Mucosa of rectum (tissue), 2 donors: ENCODE measurements at regions not wholly inside any gene's neighbourhood (a gene's known extent, or its start where the extent isn't known, plus 50 kb on each side); places are given as distances from the start of the nearest gene placed in this dataset.
A peak's percentile ranks its signal among the peaks of the same experiment; 100 is the strongest.
"Not testable (repeated sequence)": the region's sequence is repeated elsewhere in the genome, so short reads cannot be mapped to it uniquely, and the experiment has no call there.

ENCODE experiments used
- H3K27ac ChIP-seq, 2 donors: one replicate each; pipeline ENCODE4 v1.7.0; 2013; ENCODE audit warnings: inconsistent platforms in 2 of 2, low read depth in 2 of 2, low read length in 2 of 2
- H3K27me3 ChIP-seq, 2 donors: one replicate each; pipeline ENCODE4 v1.7.0; 2013; ENCODE audit warnings: low read length in 2 of 2; ENCODE audit not compliant: control insufficient read depth in 2 of 2, insufficient read depth in 2 of 2
- H3K36me3 ChIP-seq, 2 donors: one replicate each; pipeline ENCODE4 v1.7.0; 2013; ENCODE audit warnings: low read length in 2 of 2; ENCODE audit not compliant: control insufficient read depth in 2 of 2, insufficient read depth in 2 of 2
- H3K4me1 ChIP-seq, 2 donors: one replicate each; pipeline ENCODE4 v1.7.0; 2013; ENCODE audit warnings: low read length in 2 of 2, mild to moderate bottlenecking in 1 of 2; ENCODE audit not compliant: control insufficient read depth in 2 of 2, insufficient read depth in 2 of 2
- H3K4me3 ChIP-seq, 2 donors: one replicate each; pipeline ENCODE4 v1.7.0; 2013; ENCODE audit warnings: low read length in 2 of 2
- H3K9ac ChIP-seq, 2 donors: one replicate each; pipeline ENCODE4 v1.7.0; 2013; ENCODE audit warnings: low read length in 2 of 2, low read depth in 1 of 2, mild to moderate bottlenecking in 1 of 2
- H3K9me3 ChIP-seq, 2 donors: one replicate each; pipeline ENCODE4 v1.7.0; 2013; ENCODE audit warnings: low read length in 2 of 2; ENCODE audit not compliant: control insufficient read depth in 2 of 2
- donor health status: healthy.
- donor health status: Normal muscosa, but diverticular disease.

DNA sequence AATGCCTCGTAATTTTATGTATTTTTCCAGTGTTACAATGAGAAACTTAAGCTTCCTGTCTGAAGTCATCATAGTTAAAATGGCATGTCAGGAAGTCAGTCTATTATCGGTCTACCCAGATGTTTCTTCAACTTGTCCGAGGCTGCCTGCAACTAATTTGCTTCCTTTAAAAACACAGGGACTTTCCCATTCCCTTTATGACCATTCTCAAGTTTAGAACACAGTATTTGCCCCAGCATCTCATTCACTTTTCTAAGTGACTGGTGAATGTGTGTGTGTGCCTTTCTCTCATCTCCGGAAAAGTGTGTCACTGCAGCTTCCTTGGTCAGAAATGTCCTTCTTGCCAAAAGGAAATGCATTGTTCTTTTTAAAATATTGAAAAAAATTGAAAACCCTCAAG is 466.6 kb downstream of the RAP2B start:
- H3K36me3 ChIP-seq = no peaks in the 10 kb centered on the region
- no peaks in the 10 kb centered on the region for H3K9me3 ChIP-seq
- no peak overlapping the region for H3K9ac ChIP-seq
- no peaks in the 10 kb centered on the region for H3K27me3 ChIP-seq
- no peak overlapping the region for H3K27ac ChIP-seq
- no peak overlapping the region for H3K4me3 ChIP-seq
- H3K4me1 ChIP-seq = no peaks in the 10 kb centered on the region

DNA sequence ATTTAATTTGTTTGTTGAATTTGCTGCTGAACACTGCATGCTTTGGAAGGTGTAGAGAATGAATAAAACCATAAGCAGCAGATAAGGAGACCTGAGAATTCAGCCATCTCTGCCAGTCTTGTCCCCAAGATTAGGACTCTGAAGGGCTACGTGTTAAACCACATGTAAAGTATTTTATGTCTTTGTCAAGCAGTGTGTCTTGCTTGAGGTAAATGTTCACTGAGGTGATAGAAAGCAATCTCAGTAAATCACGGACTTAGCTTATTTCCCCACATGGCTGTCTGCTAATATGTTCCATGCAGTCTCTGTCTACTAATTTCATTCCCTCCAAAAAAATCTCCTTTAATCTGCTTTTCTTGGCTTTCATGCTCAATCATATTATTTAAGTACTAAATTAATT is 467.1 kb downstream of the RAP2B start:
- H3K9ac ChIP-seq = no peak overlapping the region
- no peaks in the 10 kb centered on the region for H3K9me3 ChIP-seq
- no peaks in the 10 kb centered on the region for H3K27me3 ChIP-seq
- H3K36me3 ChIP-seq = no peaks in the 10 kb centered on the region
- H3K4me1 ChIP-seq = no peaks in the 10 kb centered on the region
- H3K27ac ChIP-seq = no peak overlapping the region
- no peak overlapping the region for H3K4me3 ChIP-seq

DNA sequence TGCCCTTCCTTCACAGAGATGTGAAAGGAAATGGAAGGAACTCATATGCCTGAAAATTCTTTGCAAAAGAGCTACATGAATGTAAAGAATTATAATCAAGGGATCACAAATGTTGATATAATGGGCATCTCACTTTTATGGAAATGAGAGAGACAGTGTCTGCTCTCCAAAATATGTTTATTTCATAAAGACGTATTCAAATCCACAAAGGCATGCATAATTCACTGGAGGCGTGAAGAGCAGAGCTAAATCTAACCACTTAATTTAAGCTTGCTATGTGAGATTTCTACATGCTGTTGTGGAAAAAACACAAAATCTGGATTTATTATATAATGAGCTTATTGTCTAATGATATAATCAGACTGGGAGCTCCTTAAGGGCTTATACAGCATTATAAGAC is 469.1 kb downstream of the RAP2B start:
- no peaks in the 10 kb centered on the region for H3K9me3 ChIP-seq
- no peaks in the 10 kb centered on the region for H3K36me3 ChIP-seq
- no peak overlapping the region for H3K27ac ChIP-seq
- H3K9ac ChIP-seq = no peak overlapping the region
- H3K27me3 ChIP-seq = no peaks in the 10 kb centered on the region
- H3K4me3 ChIP-seq = no peak overlapping the region
- no peaks in the 10 kb centered on the region for H3K4me1 ChIP-seq

DNA sequence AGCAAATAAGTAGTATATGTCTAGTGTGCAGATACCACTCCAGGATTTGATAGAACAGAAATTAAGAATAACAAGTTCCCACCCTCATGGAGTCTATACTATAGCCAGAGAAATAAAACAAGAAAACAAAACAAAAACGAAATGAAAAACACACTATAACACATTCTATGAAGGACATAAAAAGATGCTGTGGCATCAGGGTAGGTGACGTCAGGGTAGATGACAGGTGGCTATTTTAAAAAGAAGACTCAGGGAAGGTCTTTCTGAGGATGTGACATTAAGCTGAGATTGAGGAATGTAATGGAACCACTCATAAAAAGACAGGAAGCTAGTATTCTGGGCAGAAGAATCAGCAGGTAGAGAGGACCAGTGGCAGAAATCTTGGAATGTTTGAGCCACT is 469.6 kb downstream of the RAP2B start:
- H3K9ac ChIP-seq = no peak overlapping the region
- H3K27ac ChIP-seq = no peak overlapping the region
- H3K9me3 ChIP-seq = no peaks in the 10 kb centered on the region
- no peak overlapping the region for H3K4me3 ChIP-seq
- H3K4me1 ChIP-seq = no peaks in the 10 kb centered on the region
- H3K36me3 ChIP-seq = no peaks in the 10 kb centered on the region
- no peaks in the 10 kb centered on the region for H3K27me3 ChIP-seq

DNA sequence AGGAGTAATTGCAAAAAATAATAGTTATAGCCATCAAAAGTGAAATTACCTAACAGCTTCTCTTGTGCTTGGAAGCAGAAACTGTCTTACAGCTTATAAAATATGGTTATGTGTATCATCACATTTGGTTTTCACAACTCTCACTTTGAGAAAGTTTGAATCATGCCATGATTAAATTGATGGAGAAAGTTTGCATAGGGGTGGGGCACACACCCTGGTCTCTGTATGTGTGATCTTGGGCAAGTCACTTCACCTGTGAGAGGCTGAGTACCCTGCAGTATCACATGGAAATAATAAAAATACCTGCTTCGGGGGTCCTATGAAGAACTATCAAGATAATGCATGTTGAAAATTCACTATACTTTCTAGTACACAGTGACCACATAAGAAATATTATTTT is 471.4 kb downstream of the RAP2B start:
- H3K27me3 ChIP-seq = no peaks in the 10 kb centered on the region
- H3K36me3 ChIP-seq = no peaks in the 10 kb centered on the region
- H3K27ac ChIP-seq = no peak overlapping the region
- H3K9ac ChIP-seq = no peak overlapping the region
- H3K4me3 ChIP-seq = no peak overlapping the region
- H3K9me3 ChIP-seq = no peaks in the 10 kb centered on the region
- H3K4me1 ChIP-seq = no peaks in the 10 kb centered on the region

DNA sequence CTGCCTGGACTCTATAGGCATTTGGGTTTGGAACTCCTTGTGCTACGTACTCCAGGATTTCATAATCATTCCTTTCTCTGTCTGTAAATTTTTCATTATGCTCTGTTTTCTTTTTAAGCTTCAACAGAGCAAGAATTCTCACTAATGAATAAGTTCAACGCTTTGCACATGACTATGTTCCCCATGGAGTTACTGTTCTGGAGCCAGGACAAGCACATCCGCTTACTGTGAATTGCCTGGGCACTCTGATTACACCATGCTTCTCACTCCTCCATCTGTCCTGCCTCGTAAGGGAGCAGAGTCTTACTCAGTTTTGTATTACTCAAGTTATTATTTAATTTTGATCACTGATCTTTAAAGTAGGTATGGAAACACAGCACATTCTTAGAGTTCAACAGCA is 472.7 kb downstream of the RAP2B start:
- no peaks in the 10 kb centered on the region for H3K27me3 ChIP-seq
- H3K27ac ChIP-seq = no peak overlapping the region
- no peak overlapping the region for H3K4me3 ChIP-seq
- no peaks in the 10 kb centered on the region for H3K36me3 ChIP-seq
- H3K9ac ChIP-seq = no peak overlapping the region
- peaks cover 0 to under 1% of the 10 kb centered on the region in 2 donors for H3K4me1 ChIP-seq
- no peaks in the 10 kb centered on the region for H3K9me3 ChIP-seq

DNA sequence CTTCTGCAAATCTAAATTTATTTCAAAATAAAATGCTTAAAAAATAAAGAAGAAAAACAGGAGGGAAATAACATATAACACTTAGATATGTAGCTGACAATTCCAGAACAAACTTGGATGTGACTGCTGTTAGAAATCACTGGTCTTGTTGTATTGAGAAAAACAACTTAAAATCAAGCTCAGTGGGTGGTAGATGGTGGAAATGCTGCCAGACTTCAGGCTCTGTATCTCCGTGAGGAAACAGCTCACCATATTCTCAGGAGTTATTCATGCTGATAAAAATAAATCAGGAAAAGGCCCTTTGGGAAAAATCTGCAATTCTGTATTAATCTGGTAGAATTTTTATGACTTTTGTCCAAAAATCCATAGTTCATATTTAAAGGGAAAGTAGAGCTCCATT is 477.6 kb downstream of the RAP2B start:
- no peaks in the 10 kb centered on the region for H3K27me3 ChIP-seq
- no peaks in the 10 kb centered on the region for H3K9me3 ChIP-seq
- no peak overlapping the region for H3K9ac ChIP-seq
- H3K4me3 ChIP-seq = no peak overlapping the region
- peaks cover 0 to 11% of the 10 kb centered on the region in 2 donors for H3K4me1 ChIP-seq
- no peaks in the 10 kb centered on the region for H3K36me3 ChIP-seq
- no peak overlapping the region for H3K27ac ChIP-seq

DNA sequence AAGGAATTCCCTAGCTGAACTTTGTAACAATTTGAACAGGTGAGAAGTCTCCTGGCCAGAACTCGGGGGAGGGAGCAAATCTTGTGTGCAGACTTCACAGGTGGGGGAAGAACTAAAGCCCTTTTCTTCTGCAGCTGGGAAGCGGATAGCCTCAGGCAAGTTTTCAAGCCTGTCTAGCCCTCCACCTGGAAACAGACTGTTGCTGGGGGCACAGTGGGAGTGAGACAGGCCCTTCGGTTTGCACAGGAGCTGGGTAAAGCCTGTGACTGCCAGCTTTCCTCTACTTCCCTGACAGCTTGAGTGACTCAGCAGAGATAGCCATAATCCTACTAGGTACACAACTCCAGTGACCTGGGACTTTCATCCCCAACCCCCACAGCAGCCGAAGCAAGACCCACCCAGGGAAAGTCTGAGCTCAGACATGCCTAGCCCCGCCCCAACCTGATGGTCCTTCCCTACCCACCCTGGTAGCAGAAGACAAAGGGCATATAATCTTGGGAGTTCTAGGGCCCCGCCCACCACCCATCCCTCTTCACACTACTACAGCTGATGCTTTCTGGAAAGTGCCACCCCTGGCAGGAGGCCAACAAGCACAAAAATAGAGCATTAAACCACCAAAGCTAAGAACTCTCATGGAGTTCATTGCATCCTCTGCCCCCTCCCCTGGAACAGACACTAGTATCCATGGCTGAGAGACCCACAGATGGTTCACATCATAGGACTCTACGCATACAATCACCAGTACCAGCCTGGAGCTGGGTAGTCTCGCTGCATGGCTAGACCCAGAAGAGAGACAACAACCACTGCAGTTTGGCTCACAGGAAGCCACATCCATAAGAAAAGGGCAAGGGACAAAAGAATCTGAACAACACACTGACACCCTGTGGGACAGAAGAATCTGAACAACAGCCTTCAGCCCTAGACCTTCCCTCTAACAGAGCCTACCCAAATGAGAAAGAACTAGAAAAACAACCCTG is 479.0 kb downstream of the RAP2B start:
- H3K27me3 ChIP-seq = no peaks in the 10 kb centered on the region
- H3K9me3 ChIP-seq = no peaks in the 10 kb centered on the region
- H3K9ac ChIP-seq = peak overlapping the region in 1 of 2 donors; percentile 43
- peak overlapping the region in 1 of 2 donors; percentile 13 for H3K4me3 ChIP-seq
- peaks cover 0 to 11% of the 10 kb centered on the region in 2 donors for H3K4me1 ChIP-seq
- no peaks in the 10 kb centered on the region for H3K36me3 ChIP-seq
- H3K27ac ChIP-seq = peak overlapping the region; percentile 17 to 29

DNA sequence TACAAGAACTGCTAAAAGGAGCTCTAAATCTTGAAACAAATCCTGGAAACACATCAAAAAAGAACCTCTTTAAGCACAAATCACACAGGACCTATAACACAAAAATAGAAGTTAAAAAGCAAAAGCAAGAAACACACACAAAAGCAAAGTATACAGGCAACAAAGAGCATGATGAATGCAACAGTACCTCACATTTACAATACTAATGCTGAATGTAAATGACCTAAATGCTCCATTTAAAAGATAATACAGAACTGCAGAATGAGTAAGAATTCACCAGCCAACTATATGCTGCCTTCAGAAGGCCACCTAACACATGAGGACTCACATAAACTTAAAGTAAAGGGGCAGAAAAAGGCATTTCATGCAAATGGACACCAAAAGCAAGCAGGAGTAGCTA is 478.6 kb upstream of the ARHGEF26 start:
- H3K9ac ChIP-seq = not testable (repeated sequence)
- peaks cover 0 to 11% of the 10 kb centered on the region in 2 donors for H3K4me1 ChIP-seq

DNA sequence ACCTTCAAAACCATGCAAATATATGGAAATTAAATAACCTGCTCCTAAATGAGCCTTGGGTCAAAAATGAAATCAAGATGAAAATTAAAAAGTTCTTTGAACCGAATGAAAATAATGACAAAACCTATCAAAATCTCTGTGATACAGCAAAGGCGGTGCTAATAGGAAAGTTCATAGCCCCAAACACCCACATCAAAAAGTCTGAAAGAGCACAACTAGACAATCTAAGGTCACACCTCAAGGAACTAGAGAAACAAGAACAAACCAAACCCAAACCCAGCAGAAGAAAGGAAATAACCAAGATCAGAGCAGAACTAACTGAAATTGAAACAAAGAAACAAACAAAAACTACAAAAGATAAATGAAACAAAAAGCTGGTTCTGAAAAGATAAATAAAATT is 477.7 kb upstream of the ARHGEF26 start:
- not testable (repeated sequence) for H3K9me3 ChIP-seq, H3K27me3 ChIP-seq, H3K36me3 ChIP-seq, H3K4me3 ChIP-seq, H3K9ac ChIP-seq, H3K27ac ChIP-seq
- peaks cover 0 to 11% of the 10 kb centered on the region in 2 donors for H3K4me1 ChIP-seq

More for the DNA sequence above, 478.6 kb upstream of the ARHGEF26 start:
- H3K27me3 ChIP-seq, H3K36me3 ChIP-seq, H3K9me3 ChIP-seq, H3K27ac ChIP-seq, H3K4me3 ChIP-seq: not testable (repeated sequence)
